Activated naive CD4-positive, alpha-beta T cell treated with anti-CD3 and anti-CD28 coated beads, Interleukin-2, amount 50 U/mL, for 24 hours (primary cell): ENCODE measurements at regions not wholly inside any gene's neighbourhood (a gene's known extent, or its start where the extent isn't known, plus 50 kb on each side); places are given as distances from the start of the nearest gene placed in this dataset.

Source experiments
- H3K27ac Mint-ChIP-seq: one replicate; pipeline ENCODE4 v1.8.0; 2021; ENCODE audit warnings: mild to moderate bottlenecking, mixed read lengths
- H3K27me3 Mint-ChIP-seq: one replicate; pipeline ENCODE4 v1.8.0; 2021; ENCODE audit warnings: mixed read lengths
- H3K36me3 Mint-ChIP-seq: one replicate; pipeline ENCODE4 v1.8.0; 2021; ENCODE audit warnings: mixed read lengths
- H3K4me1 Mint-ChIP-seq: one replicate; pipeline ENCODE4 v1.8.0; 2021; ENCODE audit warnings: mixed read lengths
- H3K4me3 Mint-ChIP-seq: one replicate; pipeline ENCODE4 v1.8.0; 2021; ENCODE audit warnings: mild to moderate bottlenecking, mixed read lengths
- H3K9me3 Mint-ChIP-seq: one replicate; pipeline ENCODE4 v1.8.0; 2021; ENCODE audit warnings: mixed read lengths

DNA sequence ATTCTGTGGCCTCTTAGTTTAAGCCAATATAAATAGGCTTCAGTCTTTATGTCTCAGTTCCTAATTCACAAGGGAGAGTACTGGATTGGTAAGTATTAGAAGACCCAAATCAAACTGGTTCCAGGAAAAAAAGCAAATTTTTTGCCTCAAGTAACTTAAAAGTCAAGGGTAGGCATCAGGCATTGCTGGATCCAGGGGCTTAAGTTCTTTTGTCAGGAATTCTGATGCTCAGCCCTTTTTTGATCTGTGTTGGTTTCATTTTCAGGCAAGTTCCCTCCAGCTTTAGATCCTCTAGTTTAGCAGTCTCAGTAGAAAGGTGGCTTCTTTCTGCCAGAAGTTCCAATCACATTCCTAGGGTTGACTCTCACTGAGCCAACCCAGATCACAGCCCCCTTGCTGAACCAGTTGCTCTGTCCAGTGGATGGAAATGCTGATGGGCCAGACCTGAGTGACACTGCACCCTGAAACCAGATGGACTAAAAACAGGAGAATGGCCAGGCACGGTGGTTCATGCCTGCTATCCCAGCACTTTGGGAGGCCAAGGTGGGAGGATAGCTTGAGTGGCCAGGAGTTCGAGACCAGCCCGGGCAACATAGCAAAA is 253.5 kb downstream of the SHQ1 start:
- no peaks in the 10 kb centered on the region for H3K4me1 Mint-ChIP-seq

DNA sequence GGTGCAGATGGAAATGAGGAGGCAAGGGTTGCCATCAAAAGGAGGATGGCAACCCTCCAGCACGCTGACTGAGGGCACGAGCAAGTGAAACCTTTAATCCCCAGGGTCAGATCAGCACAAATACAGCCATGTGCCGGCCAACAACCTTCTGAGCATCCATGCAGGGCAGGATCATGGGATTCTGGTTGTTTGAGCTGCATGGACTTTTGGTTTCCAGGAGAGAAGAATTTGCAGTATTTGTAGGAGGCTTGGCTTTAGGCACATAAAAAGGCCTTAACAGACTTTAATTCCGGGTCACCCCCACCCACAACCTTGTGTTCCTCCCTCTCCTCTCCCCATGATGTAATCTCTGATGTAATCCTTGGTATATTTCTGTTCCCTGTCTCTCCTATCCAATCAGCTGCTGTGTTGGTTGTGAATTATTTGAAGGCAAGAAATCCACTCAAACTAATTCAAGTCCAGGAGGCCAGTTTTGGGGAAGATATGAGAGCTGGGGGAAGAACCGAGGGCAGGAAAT is 254.3 kb downstream of the SHQ1 start:
- Mint-ChIP-seq H3K36me3 (no peaks in the 10 kb centered on the region), H3K27me3 (no peaks in the 10 kb centered on the region), H3K4me3 (no peak overlapping the region), H3K27ac (no peak overlapping the region), H3K9me3 (no peaks in the 10 kb centered on the region), H3K4me1 (no peaks in the 10 kb centered on the region)

More for the DNA sequence above, 253.5 kb downstream of the SHQ1 start:
- no peaks in the 10 kb centered on the region for H3K27me3 Mint-ChIP-seq
- H3K36me3 Mint-ChIP-seq, result no peaks in the 10 kb centered on the region
- H3K27ac Mint-ChIP-seq, result no peak overlapping the region
- no peak overlapping the region for H3K4me3 Mint-ChIP-seq
- H3K9me3 Mint-ChIP-seq, result no peaks in the 10 kb centered on the region

DNA sequence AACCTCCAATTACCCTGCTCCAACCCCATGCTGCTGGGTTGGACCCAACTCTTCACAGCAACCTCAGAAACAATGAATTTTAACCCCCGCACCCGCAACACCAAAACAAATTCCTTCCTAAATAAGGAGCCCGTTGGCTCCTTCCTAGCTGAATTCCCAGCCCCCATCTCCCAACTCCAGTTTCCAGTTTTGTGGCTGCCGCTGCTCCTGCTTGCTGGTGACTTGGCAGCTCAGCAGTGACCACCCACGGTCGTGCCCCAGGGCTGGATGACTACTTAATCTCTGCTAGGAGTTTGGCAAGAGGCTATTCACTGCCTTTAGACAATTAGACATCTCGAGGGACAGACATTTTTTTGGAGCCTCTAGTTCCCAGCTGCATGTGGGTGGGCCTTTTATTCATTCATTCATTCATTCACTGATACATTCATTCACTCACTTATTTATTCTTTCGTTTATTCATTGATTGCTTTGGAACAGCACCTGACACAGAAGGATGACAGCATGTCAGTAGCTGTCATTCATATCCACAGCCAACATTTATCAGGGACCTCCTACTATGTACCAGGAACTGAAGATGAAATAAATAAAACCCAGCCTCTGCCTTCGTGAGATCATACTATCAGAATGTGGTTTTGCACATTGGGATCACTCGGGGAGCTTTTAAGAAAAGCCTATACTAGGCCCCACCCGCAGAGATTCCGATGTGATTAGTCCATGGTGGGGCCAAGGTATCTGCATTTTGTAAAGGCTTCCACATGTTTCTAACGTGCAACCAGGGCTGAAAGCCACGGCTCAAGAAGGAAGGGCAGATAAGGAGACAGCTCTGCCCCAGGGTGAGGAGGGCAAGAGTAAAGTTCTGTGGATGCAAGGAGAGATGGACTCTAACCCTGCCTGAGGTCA is 256.5 kb downstream of the SHQ1 start:
- H3K4me1 Mint-ChIP-seq, result no peaks in the 10 kb centered on the region
- no peak overlapping the region for H3K4me3 Mint-ChIP-seq
- H3K9me3 Mint-ChIP-seq, result no peaks in the 10 kb centered on the region
- H3K27me3 Mint-ChIP-seq, result no peaks in the 10 kb centered on the region
- H3K36me3 Mint-ChIP-seq, result no peaks in the 10 kb centered on the region
- H3K27ac Mint-ChIP-seq, result no peak overlapping the region

DNA sequence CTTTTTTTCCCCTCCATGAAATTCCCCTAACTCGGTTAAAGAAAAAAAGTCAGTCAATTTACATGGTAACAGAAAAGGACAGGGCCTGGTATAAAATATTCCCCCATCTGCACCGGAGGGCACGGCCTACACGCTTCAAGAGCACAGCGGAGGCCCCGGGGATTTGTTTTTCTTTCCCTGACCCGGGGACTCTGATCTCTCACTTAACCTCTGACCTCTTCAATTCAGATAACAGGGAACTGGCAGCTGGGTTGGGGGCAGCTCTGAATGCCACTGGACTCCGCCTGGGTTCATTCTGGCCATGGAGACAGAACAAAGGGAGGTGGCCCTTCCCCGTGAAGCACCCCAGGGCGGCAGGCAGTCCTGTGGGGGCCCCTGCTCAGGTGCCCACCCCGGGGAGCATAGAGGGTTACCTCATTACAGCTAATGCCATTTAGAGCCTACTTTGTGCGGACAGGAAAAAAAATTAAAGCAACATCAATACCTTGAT is 257.5 kb downstream of the SHQ1 start:
- Mint-ChIP-seq H3K27me3 (no peaks in the 10 kb centered on the region), H3K27ac (no peak overlapping the region), H3K36me3 (no peaks in the 10 kb centered on the region), H3K4me3 (no peak overlapping the region), H3K9me3 (no peaks in the 10 kb centered on the region), H3K4me1 (no peaks in the 10 kb centered on the region)

DNA sequence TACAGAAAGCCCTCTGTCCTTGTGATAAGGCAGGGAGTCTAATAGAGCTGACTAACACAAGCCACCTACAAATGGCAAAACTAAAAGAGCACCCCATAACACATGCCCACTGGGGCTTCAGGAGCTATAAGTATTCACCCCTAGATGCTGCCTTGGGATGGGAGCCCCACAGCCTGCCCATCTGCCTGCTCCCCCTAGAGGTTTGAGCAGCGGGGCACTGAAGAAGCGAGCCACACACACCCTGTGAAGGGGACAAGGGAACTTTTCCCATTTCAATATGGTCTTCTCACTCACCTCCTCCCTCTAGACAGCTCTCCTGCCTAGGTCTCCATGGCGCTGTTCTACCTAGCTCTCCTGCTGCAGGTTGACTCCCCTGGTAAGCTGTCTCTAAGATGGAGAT is 261.0 kb downstream of the SHQ1 start:
- Mint-ChIP-seq H3K36me3 (no peaks in the 10 kb centered on the region), H3K27ac (no peak overlapping the region), H3K27me3 (no peaks in the 10 kb centered on the region), H3K4me1 (no peaks in the 10 kb centered on the region), H3K4me3 (no peak overlapping the region), H3K9me3 (no peaks in the 10 kb centered on the region)

DNA sequence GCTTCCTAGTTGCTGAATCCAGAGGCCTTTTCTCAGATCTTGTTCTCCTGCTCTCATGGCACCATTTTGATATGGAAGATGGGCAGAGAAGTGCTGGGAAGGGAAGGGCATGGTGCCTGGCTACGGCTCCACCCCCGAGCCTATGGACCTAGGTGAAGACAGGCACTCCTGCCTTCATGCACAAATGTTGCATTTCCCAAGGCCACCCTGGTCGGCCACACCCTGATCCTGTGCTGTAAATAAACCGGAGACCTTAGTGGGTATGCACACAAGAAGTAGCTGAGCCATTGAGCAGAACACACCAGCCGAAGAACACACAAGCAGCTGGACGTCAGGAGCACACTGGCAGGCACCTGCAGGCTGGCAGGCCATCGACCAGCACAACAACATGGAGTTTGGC is 261.6 kb downstream of the SHQ1 start:
- Mint-ChIP-seq H3K27ac (no peak overlapping the region), H3K4me3 (no peak overlapping the region), H3K36me3 (no peaks in the 10 kb centered on the region), H3K27me3 (no peaks in the 10 kb centered on the region), H3K4me1 (no peaks in the 10 kb centered on the region), H3K9me3 (no peaks in the 10 kb centered on the region)

DNA sequence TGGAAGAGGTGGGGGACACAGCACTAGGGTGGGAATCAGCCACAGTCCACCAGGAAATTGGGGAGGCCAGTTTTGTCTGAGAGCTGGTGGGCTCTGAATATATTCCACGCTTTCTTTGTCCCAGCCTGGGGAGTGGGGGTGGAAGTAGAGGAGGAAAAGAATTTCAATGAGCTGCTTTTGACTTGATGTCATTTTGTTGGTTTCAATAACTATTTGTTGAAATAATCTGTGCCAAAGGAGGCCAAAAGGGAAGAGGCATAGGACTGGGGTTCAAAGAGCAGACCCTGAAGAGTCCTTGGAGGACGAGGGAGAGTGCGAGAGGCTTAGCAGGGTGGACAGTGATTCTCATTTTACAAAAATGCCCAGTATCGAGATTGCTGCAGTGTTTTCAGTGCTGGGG is 262.3 kb downstream of the SHQ1 start:
- H3K36me3 Mint-ChIP-seq, result no peaks in the 10 kb centered on the region
- H3K27me3 Mint-ChIP-seq, result no peaks in the 10 kb centered on the region
- no peak overlapping the region for H3K4me3 Mint-ChIP-seq
- H3K27ac Mint-ChIP-seq, result no peak overlapping the region
- no peaks in the 10 kb centered on the region for H3K9me3 Mint-ChIP-seq
- H3K4me1 Mint-ChIP-seq, result no peaks in the 10 kb centered on the region

DNA sequence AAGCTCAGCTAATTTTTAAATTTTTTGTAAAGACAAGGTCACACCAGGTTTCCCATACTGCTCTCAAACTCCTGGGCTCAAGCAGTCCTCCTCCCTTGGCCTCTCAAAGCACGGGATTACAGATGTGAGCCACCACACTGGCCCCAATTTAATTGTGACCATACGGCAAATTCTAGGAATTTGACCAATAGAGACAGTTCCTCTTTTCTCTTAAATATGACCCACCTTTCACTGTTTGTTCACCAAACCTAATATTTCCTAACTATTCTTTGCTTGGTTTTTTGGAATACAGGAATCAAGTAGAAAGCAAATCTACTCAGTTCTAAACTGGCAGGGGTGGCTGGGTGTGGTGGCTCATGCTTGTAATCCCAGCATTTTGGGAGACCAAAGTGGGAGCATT is 264.0 kb downstream of the SHQ1 start:
- no peak overlapping the region for H3K27ac Mint-ChIP-seq
- H3K27me3 Mint-ChIP-seq, result no peaks in the 10 kb centered on the region
- H3K9me3 Mint-ChIP-seq, result no peaks in the 10 kb centered on the region
- no peaks in the 10 kb centered on the region for H3K4me1 Mint-ChIP-seq
- no peak overlapping the region for H3K4me3 Mint-ChIP-seq
- no peaks in the 10 kb centered on the region for H3K36me3 Mint-ChIP-seq

DNA sequence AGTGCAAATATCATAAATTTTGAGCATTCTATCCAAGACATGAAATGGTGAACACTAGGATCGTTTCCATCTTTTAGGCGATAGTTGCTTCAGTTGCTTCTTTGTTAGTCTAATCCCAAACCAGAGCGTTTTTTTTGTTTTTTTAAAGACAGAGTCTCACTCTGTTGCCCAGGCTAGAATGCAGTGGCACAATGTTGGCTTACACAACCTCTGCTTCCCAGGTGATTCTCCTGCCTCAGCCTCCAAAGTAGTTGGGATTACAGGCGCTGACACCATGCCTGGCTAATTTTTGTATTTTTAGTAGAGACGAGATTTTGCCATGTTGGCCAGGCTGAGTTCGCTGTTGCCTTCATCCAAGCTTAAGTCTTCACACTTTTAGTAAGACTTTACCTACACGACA is 265.3 kb downstream of the SHQ1 start:
- Mint-ChIP-seq H3K4me1 (no peaks in the 10 kb centered on the region), H3K9me3 (no peaks in the 10 kb centered on the region), H3K4me3 (no peak overlapping the region), H3K27ac (no peak overlapping the region), H3K27me3 (no peaks in the 10 kb centered on the region), H3K36me3 (no peaks in the 10 kb centered on the region)

DNA sequence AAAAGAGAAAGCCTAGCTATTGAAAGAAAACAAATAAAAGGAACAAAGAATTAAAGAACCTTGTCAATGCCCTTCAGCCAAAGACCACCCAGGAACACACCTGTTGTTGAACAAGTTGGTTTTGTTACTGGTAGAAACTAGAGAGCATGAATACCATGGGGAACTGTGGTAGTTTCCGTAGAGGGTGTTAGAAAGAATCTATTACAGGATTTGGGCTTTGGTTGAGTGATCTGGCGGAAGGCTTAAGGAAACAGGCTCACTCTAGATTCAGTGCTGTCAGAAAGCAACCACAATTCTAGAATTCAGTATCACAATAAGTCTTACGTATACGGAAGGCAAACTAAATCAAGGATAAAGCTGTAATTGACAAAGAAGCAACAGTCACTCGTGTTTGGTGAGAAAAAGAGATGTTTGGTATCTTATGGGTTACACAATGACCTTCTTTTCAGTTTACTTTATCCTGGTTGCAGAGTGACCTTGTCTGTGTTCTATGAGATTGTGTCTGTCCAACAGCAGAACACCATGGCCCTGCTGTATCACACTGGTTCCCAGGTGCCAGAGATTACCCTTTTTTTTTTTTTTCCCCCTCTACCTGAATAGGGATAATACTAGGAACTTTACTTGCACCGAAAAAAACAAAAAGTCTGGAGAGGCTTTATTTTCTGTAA is 265.9 kb downstream of the SHQ1 start:
- Mint-ChIP-seq H3K27ac (no peak overlapping the region), H3K4me3 (no peak overlapping the region), H3K36me3 (no peaks in the 10 kb centered on the region), H3K4me1 (no peaks in the 10 kb centered on the region), H3K27me3 (no peaks in the 10 kb centered on the region), H3K9me3 (no peaks in the 10 kb centered on the region)

DNA sequence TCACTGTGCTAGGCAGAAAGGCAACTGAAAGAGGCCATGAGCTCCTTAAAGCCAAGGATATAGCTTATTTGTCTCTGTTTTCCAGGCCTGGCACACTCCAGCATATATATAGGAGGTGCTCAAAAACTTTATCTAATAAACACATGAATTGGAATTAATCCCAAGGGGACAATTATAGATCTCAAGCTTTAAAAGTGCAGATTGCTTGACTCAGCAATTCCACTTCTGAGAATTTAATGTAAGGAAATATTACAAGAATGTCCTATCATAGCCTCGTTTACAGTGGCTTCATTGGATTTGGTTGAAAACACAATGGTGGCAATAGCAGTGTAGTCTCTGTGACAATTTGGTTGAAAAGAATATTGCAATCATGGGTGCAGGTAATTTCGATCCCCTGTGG is 267.3 kb downstream of the SHQ1 start:
- Mint-ChIP-seq H3K4me1 (no peaks in the 10 kb centered on the region), H3K27me3 (no peaks in the 10 kb centered on the region), H3K9me3 (no peaks in the 10 kb centered on the region), H3K27ac (no peak overlapping the region), H3K36me3 (no peaks in the 10 kb centered on the region), H3K4me3 (no peak overlapping the region)

DNA sequence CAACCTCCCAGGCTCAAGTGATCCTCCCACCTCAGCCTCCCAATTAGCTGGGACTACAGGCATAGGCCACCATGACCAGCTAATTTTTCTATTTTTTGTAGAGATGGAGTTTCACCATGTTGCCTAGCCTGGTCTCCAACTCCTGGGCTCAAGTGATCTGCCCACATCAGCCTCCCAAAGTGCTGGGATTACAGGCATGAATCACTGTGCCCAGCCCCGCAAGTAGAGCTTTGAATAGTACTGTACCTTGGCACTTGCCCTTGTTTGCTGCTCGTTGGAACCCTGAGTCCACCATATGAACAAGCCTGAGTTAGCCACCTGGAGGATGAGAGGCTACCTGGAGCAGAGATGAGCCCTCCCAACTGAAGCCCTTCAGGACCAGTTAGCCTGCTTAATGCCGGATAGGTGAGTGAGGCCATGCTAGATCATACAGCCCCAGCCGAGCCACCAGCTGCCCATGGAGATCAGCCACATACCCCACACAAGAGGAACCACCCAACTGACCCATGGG is 267.9 kb downstream of the SHQ1 start:
- H3K4me3 Mint-ChIP-seq, result no peak overlapping the region
- no peaks in the 10 kb centered on the region for H3K27me3 Mint-ChIP-seq
- no peak overlapping the region for H3K27ac Mint-ChIP-seq
- no peaks in the 10 kb centered on the region for H3K4me1 Mint-ChIP-seq
- H3K36me3 Mint-ChIP-seq, result no peaks in the 10 kb centered on the region
- H3K9me3 Mint-ChIP-seq, result no peaks in the 10 kb centered on the region

DNA sequence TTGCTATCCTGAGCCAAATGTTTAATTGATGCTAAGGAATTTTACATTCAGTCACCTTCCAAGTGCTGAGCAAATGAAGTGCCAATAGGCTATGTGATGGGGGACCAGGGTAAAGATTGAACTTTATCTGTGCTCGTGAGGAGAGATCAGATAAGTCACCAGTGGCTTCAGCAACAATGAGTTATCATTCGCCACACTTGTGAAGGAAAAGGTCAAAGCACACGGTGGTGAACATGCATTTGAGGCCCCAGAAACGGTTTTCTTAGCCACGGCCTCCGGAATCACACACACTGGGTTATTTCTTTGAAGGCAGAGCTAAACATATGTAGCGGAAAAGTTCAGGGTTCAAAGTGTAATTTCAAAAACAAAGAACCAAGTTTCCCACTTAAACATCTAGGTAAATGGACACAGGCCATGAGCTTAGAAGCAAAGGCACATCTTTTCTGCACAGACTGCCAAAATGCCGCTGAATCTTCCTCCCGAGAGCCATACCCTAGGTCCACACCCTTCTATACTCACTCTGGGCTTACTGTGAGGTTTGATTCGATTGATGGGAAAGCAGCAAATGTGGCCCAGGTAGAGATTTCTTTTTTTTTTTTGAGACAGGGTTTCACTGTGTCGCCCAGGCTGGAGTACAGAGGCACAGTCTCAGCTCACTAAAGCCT is 268.5 kb downstream of the SHQ1 start:
- no peaks in the 10 kb centered on the region for H3K4me1 Mint-ChIP-seq
- no peak overlapping the region for H3K4me3 Mint-ChIP-seq
- H3K9me3 Mint-ChIP-seq, result no peaks in the 10 kb centered on the region
- H3K36me3 Mint-ChIP-seq, result no peaks in the 10 kb centered on the region
- no peak overlapping the region for H3K27ac Mint-ChIP-seq
- H3K27me3 Mint-ChIP-seq, result no peaks in the 10 kb centered on the region

DNA sequence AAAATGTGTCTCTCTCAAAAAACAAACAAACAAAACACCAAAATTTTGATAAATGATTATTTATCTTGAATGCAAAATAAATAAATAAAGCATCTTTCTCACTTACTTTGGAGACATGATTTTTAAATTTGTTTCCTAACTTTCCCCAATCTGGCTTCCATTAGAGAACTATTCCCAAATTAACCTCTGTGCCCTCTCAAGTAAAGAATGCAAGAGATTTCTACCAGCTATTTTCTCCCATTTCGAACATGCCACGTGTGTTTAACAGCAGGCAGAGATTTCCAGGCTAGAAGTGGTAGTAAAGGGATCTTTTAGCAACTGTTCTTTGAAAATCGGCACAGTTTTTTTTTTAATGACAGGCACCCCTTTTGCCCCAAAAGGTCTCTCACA is 269.1 kb downstream of the SHQ1 start:
- H3K27ac Mint-ChIP-seq, result no peak overlapping the region
- no peaks in the 10 kb centered on the region for H3K27me3 Mint-ChIP-seq
- no peaks in the 10 kb centered on the region for H3K36me3 Mint-ChIP-seq
- H3K4me3 Mint-ChIP-seq, result no peak overlapping the region
- no peaks in the 10 kb centered on the region for H3K4me1 Mint-ChIP-seq
- no peaks in the 10 kb centered on the region for H3K9me3 Mint-ChIP-seq

DNA sequence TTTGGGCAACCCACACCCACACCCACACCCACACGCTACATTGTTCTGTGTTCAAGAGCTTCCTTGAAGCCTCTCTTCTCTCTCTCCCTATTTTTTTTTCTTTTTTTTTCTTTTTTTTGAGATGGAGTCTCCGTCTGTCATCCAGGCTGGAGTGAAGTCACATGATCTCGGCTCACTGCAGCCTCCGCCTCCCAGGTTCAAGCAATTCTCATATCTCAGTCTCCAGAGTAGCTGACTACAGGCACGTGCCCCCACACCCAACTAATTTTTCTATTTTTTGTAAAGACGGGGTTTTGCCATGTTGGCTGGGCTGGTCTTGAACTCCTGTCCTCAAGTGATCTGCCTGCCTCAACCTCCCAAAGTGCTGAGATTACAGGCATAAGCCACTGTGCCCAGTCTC is 271.1 kb downstream of the SHQ1 start:
- no peak overlapping the region for H3K4me3 Mint-ChIP-seq
- no peaks in the 10 kb centered on the region for H3K9me3 Mint-ChIP-seq
- no peak overlapping the region for H3K27ac Mint-ChIP-seq
- no peaks in the 10 kb centered on the region for H3K4me1 Mint-ChIP-seq
- no peaks in the 10 kb centered on the region for H3K36me3 Mint-ChIP-seq
- no peaks in the 10 kb centered on the region for H3K27me3 Mint-ChIP-seq
